NCI-H526 (cell line): ENCODE measurements at regions not wholly inside any gene's neighbourhood (a gene's known extent, or its start where the extent isn't known, plus 50 kb on each side); places are given as distances from the start of the nearest gene placed in this dataset.

ENCODE experiments used
- DNase-seq, 2 experiments: peaks; one replicate each; lab custom pipeline; 2025; lab: John Stamatoyannopoulos, UW

- DNase-seq = peak; percentile 54 to 65
These were observed 240.3 kb downstream of the FAM76B start for GRCh38 chr11:95549301-95549700.

- DNase-seq = no peak
These were observed 241.2 kb downstream of the FAM76B start for GRCh38 chr11:95548416-95548815.

GRCh38 chr11:95547976-95548375 is 241.6 kb downstream of the FAM76B start:
- DNase-seq = no peak

GRCh38 chr11:95547186-95547585 is 242.4 kb downstream of the FAM76B start:
- DNase-seq = no peak

GRCh38 chr11:95545116-95545875 is 244.3 kb downstream of the FAM76B start:
- peak in 1 of 2 experiments; percentile 32 for DNase-seq

- DNase-seq = no peak
These were observed 245.3 kb downstream of the FAM76B start for GRCh38 chr11:95544095-95544856.

GRCh38 chr11:95542868-95543551 is 246.6 kb downstream of the FAM76B start:
- DNase-seq = no peak

GRCh38 chr11:95541715-95542114 is 247.9 kb downstream of the FAM76B start:
- no peak for DNase-seq

- no peak for DNase-seq
These were observed 253.4 kb downstream of the FAM76B start for GRCh38 chr11:95536047-95536690.

- DNase-seq = no peak
These were observed 254.8 kb downstream of the FAM76B start for GRCh38 chr11:95534809-95535208.

- no peak for DNase-seq
These were observed 255.4 kb downstream of the FAM76B start for GRCh38 chr11:95534226-95534625.

GRCh38 chr11:95531116-95531515 is 258.5 kb downstream of the FAM76B start:
- no peak for DNase-seq

GRCh38 chr11:95524314-95525036 is 265.1 kb downstream of the FAM76B start:
- DNase-seq = no peak

- no peak for DNase-seq
These were observed 266.7 kb downstream of the FAM76B start for GRCh38 chr11:95522874-95523273.

GRCh38 chr11:95521862-95522261 is 267.7 kb downstream of the FAM76B start:
- DNase-seq = no peak

GRCh38 chr11:95521133-95521542 is 268.4 kb downstream of the FAM76B start:
- DNase-seq = no peak

- DNase-seq = no peak
These were observed 269.0 kb downstream of the FAM76B start for GRCh38 chr11:95520369-95521132.

GRCh38 chr11:95519912-95520311 is 269.7 kb downstream of the FAM76B start:
- no peak for DNase-seq

GRCh38 chr11:95517453-95517852 is 272.1 kb downstream of the FAM76B start:
- no peak for DNase-seq

GRCh38 chr11:95516786-95517185 is 272.8 kb downstream of the FAM76B start:
- DNase-seq = no peak

GRCh38 chr11:95516175-95516574 is 273.4 kb downstream of the FAM76B start:
- no peak for DNase-seq
